Prostate gland (tissue), 2 donors: ENCODE measurements at regions not wholly inside any gene's neighbourhood (a gene's known extent, or its start where the extent isn't known, plus 50 kb on each side); places are given as distances from the start of the nearest gene placed in this dataset.

Experiments
- POLR2AphosphoS5 ChIP-seq: sonication (generic); formaldehyde crosslinking; IDR thresholded peaks from one replicate; pipeline ENCODE4 v1.6.1; 2017; ENCODE audit warnings: antibody characterized with exemption
- TF ChIP-seq, protein P1 (sequence below), 4 experiments: fragments of 200-600 bp in 2 of 4; fragments of 450-650 bp in 2 of 4; sonication (generic) in 2 of 4; IDR thresholded peaks; 1 replicate in 3 of 4; 2 replicates in 1 of 4; pipeline ENCODE4 v1.5.1; 2016 to 2019; ENCODE audit warnings: antibody characterized with exemption in 4 of 4, mild to moderate bottlenecking in 2 of 4, moderate library complexity in 2 of 4

DNA sequence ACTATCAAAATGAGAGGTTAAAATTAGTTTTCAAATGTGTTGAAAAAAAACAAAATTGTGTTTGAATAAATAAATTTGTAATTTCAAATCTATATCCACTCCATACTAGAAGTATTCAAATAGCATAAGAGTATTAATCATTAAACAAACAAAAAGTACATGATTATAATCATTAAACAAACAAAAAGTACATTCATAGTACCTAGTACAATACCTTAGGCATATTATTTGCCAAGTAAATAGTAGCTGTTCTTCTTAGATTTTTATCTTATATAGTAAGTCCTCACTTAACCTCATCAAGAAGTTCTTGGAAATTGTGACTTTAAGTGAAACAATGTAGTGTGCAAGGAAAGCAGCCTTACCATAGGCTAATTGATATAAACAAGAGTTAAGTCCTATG is 349.3 kb upstream of the VWC2 start:
- TF ChIP-seq POLR2AphosphoS5: no peak
- TF ChIP-seq, protein P1, sequence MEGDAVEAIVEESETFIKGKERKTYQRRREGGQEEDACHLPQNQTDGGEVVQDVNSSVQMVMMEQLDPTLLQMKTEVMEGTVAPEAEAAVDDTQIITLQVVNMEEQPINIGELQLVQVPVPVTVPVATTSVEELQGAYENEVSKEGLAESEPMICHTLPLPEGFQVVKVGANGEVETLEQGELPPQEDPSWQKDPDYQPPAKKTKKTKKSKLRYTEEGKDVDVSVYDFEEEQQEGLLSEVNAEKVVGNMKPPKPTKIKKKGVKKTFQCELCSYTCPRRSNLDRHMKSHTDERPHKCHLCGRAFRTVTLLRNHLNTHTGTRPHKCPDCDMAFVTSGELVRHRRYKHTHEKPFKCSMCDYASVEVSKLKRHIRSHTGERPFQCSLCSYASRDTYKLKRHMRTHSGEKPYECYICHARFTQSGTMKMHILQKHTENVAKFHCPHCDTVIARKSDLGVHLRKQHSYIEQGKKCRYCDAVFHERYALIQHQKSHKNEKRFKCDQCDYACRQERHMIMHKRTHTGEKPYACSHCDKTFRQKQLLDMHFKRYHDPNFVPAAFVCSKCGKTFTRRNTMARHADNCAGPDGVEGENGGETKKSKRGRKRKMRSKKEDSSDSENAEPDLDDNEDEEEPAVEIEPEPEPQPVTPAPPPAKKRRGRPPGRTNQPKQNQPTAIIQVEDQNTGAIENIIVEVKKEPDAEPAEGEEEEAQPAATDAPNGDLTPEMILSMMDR (IDR thresholded peaks at IDR 0.05): no peak
